ENCODE measurements at regions not wholly inside any gene's neighbourhood (a gene's known extent, or its start where the extent isn't known, plus 50 kb on each side); places are given as distances from the start of the nearest gene placed in this dataset.

DNA sequence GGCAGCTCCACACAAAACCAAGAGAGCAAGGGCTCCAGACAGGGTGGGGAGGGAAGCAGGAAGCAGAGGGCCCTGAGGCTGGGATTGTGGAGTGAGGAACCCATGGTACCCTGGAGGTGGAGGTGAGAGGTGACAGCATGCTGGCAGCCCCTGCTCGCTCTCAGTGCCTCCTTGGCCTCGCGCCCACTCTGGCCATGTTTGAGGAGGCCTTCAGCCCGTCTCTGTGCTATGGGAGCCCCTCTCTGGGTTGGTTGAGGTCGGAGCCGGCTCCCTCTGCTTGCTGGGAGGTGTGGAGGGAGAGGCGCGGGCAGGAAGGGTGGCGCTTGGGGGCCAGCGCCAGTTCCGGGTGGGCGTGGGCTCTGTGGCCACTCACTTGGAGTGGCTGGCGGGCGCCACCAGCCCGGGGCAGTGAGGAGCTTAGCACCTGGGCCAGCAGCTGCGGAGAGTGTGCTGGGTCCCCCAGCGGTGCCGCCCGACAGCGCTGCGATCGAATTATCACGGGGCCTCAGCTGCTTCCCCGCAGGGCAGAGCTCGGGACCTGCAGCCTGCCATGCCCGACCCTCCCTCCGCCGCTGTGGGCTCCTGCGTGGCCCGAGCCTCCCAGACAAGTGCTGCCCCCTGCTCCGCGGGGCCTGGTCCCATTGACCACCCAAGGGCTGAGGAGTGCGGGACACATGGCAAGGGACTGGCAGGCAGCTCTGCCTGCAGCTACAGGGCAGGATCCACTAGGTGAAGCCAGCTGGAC is 196.0 kb downstream of the DACT1 start:
- Histone ChIP-seq H3K27ac (ENCODE audit: poor library complexity, severe bottlenecking) (no peak overlapping the region), H3K36me3 (ENCODE audit: low read depth) (no peaks in the 10 kb centered on the region), H3K4me3 (ENCODE audit: severe bottlenecking) (no peak overlapping the region), H3K9me3 (ENCODE audit: severe bottlenecking) (no peaks in the 10 kb centered on the region), H3K27me3 (ENCODE audit: insufficient read depth, poor library complexity, severe bottlenecking) (no peaks in the 10 kb centered on the region), H3K4me1 (ENCODE audit: insufficient read depth, poor library complexity, severe bottlenecking) (peaks cover 8% of the 10 kb centered on the region)
- no peak for ATAC-seq (ENCODE audit: low read depth)
- TF ChIP-seq, protein P1, sequence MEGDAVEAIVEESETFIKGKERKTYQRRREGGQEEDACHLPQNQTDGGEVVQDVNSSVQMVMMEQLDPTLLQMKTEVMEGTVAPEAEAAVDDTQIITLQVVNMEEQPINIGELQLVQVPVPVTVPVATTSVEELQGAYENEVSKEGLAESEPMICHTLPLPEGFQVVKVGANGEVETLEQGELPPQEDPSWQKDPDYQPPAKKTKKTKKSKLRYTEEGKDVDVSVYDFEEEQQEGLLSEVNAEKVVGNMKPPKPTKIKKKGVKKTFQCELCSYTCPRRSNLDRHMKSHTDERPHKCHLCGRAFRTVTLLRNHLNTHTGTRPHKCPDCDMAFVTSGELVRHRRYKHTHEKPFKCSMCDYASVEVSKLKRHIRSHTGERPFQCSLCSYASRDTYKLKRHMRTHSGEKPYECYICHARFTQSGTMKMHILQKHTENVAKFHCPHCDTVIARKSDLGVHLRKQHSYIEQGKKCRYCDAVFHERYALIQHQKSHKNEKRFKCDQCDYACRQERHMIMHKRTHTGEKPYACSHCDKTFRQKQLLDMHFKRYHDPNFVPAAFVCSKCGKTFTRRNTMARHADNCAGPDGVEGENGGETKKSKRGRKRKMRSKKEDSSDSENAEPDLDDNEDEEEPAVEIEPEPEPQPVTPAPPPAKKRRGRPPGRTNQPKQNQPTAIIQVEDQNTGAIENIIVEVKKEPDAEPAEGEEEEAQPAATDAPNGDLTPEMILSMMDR (IDR thresholded peaks at IDR 0.05; ENCODE audit: poor library complexity, severe bottlenecking), result no peak
- DNase-seq (ENCODE audit: low spot score), result no peak

DNA sequence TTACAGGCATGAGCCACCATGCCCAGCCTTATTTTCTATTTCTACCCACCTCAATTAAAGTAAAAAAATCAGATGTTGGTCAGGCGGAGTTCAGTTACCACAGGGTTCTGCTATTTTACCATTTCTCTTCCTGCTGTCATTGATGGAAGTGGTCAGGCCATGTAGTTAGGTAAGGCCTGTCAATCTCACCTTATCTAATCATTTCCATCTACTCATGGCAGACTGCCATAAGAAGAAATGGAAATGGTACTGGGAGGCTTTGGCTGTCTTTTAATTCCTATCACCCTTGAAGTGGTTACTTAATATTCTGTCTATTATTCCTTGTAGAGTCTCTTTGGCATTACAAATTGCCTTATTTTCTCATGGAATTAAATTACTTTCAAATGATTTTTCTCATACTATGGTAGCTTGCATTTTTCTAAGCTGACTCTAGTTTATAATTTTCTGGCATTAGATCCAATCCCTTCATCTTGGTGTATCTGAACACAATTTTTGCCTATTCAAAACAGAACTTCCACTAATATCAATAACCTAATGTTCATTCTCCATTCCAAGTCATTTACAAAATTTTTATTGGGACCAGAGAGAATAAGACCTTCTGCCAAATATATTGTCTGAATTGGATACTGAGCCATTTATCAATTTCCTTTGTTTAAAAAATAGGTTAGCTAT is 198.7 kb downstream of the DACT1 start:
- H3K4me1 ChIP-seq (ENCODE audit: insufficient read depth, poor library complexity, severe bottlenecking), result no peaks in the 10 kb centered on the region
- ATAC-seq (ENCODE audit: low read depth) (no peak), DNase-seq (ENCODE audit: low spot score) (no peak)
- H3K36me3 ChIP-seq (ENCODE audit: low read depth), result no peaks in the 10 kb centered on the region
- H3K27me3 ChIP-seq (ENCODE audit: insufficient read depth, poor library complexity, severe bottlenecking), result no peaks in the 10 kb centered on the region
- H3K9me3 ChIP-seq (ENCODE audit: severe bottlenecking), result no peaks in the 10 kb centered on the region
- no peak overlapping the region for H3K27ac ChIP-seq (ENCODE audit: poor library complexity, severe bottlenecking)
- TF ChIP-seq, protein P1 (IDR thresholded peaks at IDR 0.05; ENCODE audit: poor library complexity, severe bottlenecking), result no peak
- no peak overlapping the region for H3K4me3 ChIP-seq (ENCODE audit: severe bottlenecking)

DNA sequence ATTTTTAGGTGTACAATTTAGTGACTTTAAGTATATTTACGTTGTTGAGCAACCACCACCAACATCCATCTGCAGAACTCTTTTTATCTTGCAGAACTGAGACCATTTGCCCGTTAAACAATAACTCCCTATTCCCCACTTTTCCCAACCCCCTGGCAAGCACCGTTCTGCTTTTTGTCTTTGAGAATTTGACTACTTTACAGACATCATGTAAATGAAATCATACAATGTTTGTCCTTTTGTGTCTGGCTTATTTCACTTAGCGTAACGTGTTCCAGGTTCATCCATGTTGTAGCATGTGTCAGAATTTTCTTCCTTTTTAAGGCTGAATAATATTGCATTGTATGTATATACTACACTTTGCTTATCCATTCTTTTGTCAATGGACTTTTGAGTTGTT is 201.5 kb downstream of the DACT1 start:
- Histone ChIP-seq H3K36me3 (ENCODE audit: low read depth) (no peaks in the 10 kb centered on the region), H3K27me3 (ENCODE audit: insufficient read depth, poor library complexity, severe bottlenecking) (no peaks in the 10 kb centered on the region), H3K27ac (ENCODE audit: poor library complexity, severe bottlenecking) (no peak overlapping the region), H3K4me1 (ENCODE audit: insufficient read depth, poor library complexity, severe bottlenecking) (no peaks in the 10 kb centered on the region), H3K4me3 (ENCODE audit: severe bottlenecking) (no peak overlapping the region), H3K9me3 (ENCODE audit: severe bottlenecking) (no peaks in the 10 kb centered on the region)
- no peak for DNase-seq (ENCODE audit: low spot score)
- TF ChIP-seq, protein P1 (IDR thresholded peaks at IDR 0.05; ENCODE audit: poor library complexity, severe bottlenecking), result no peak
- no peak for ATAC-seq (ENCODE audit: low read depth)

DNA sequence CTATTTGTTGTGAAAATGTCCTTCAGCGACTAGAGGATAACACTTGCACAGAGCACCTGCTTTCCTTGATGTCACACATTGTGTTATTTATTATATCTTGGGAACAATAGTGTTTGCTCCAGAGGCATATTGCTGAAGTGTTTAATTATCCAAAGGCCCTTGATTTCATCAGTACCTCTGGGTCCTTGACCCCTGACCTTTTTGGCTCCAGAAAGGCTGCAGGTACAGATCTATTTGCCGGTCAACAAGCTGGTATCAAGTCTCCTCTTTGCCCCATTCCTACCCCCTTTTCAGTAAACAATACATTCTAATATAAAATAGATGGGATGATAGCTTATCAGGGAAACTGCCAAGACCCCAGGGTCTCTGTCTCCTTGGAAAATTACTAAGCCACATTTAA is 206.8 kb downstream of the DACT1 start:
- no peak overlapping the region for H3K4me3 ChIP-seq (ENCODE audit: severe bottlenecking)
- H3K9me3 ChIP-seq (ENCODE audit: severe bottlenecking), result no peaks in the 10 kb centered on the region
- H3K27me3 ChIP-seq (ENCODE audit: insufficient read depth, poor library complexity, severe bottlenecking), result no peaks in the 10 kb centered on the region
- no peak for ATAC-seq (ENCODE audit: low read depth)
- no peak overlapping the region for H3K27ac ChIP-seq (ENCODE audit: poor library complexity, severe bottlenecking)
- no peaks in the 10 kb centered on the region for H3K36me3 ChIP-seq (ENCODE audit: low read depth)
- DNase-seq (ENCODE audit: low spot score), result no peak
- no peaks in the 10 kb centered on the region for H3K4me1 ChIP-seq (ENCODE audit: insufficient read depth, poor library complexity, severe bottlenecking)
- TF ChIP-seq, protein P1 (IDR thresholded peaks at IDR 0.05; ENCODE audit: poor library complexity, severe bottlenecking), result no peak

Data from RWPE2 (cell line).